ENCODE measurements at regions not wholly inside any gene's neighbourhood (a gene's known extent, or its start where the extent isn't known, plus 50 kb on each side); places are given as distances from the start of the nearest gene placed in this dataset.
"Not testable (repeated sequence)": the region's sequence is repeated elsewhere in the genome, so short reads cannot be mapped to it uniquely, and the experiment has no call there.

- no peak for DNase-seq
Observed at GRCh38 chr18:55912919-55913318, 324.9 kb upstream of the TCF4 start.

- DNase-seq: no peak
Observed at GRCh38 chr18:55912071-55912470, 324.1 kb upstream of the TCF4 start.

- no peak for DNase-seq
Observed at GRCh38 chr18:55910296-55910695, 322.3 kb upstream of the TCF4 start.

- peak; percentile 69 for DNase-seq
Observed at GRCh38 chr18:55908901-55909366, 320.9 kb upstream of the TCF4 start.

- no peak for DNase-seq
Observed at GRCh38 chr18:55907453-55908175, 319.6 kb upstream of the TCF4 start.

GRCh38 chr18:55906536-55906935 lies 318.5 kb upstream of the TCF4 start:
- DNase-seq: no peak

GRCh38 chr18:55903911-55904310 lies 315.9 kb upstream of the TCF4 start:
- DNase-seq: no peak

- DNase-seq: peak; percentile 87
Observed at GRCh38 chr18:55900380-55900779, 312.4 kb upstream of the TCF4 start.

- DNase-seq: no peak
Observed at GRCh38 chr18:55897091-55897689, 309.2 kb upstream of the TCF4 start.

- DNase-seq: no peak
Observed at GRCh38 chr18:55893948-55894347, 306.0 kb upstream of the TCF4 start.

GRCh38 chr18:55892862-55893813 lies 305.1 kb upstream of the TCF4 start:
- not testable (repeated sequence) for DNase-seq

- no peak for DNase-seq
Observed at GRCh38 chr18:55886886-55887285, 298.9 kb upstream of the TCF4 start.

GRCh38 chr18:55884498-55884897 lies 296.5 kb upstream of the TCF4 start:
- no peak for DNase-seq

- no peak for DNase-seq
Observed at GRCh38 chr18:55880617-55881016, 292.6 kb upstream of the TCF4 start.

- peak; percentile 38 for DNase-seq
Observed at GRCh38 chr18:55879331-55879730, 291.3 kb upstream of the TCF4 start.

GRCh38 chr18:55878224-55878623 lies 290.2 kb upstream of the TCF4 start:
- DNase-seq: no peak

- no peak for DNase-seq
Observed at GRCh38 chr18:55877321-55877720, 289.3 kb upstream of the TCF4 start.

GRCh38 chr18:55876254-55876653 lies 288.3 kb upstream of the TCF4 start:
- DNase-seq: no peak

GRCh38 chr18:55875371-55875901 lies 287.4 kb upstream of the TCF4 start:
- no peak for DNase-seq

- DNase-seq: peak; percentile 57
Observed at GRCh38 chr18:55869556-55870501, 281.8 kb upstream of the TCF4 start.

GRCh38 chr18:55868909-55869308 lies 280.9 kb upstream of the TCF4 start:
- DNase-seq: peak; percentile 78

GRCh38 chr18:55866886-55867285 lies 278.9 kb upstream of the TCF4 start:
- DNase-seq: peak; percentile 42

All from fibroblast of upper back skin (primary cell).